Germinal center (tissue), 1 donor: ENCODE measurements at regions not wholly inside any gene's neighbourhood (a gene's known extent, or its start where the extent isn't known, plus 50 kb on each side); places are given as distances from the start of the nearest gene placed in this dataset.

Source experiments
- DNase-seq: peaks from one replicate; pipeline ENCODE4 v3.0.0; 2012; ENCODE audit warnings: mixed read lengths, low spot score

- DNase-seq, result no peak
Observed at GRCh38 chr17:79539944-79540705, 70.7 kb downstream of the RBFOX3 start.

GRCh38 chr17:79538291-79538690, 72.6 kb downstream of the RBFOX3 start:
- DNase-seq, result no peak

GRCh38 chr17:79537686-79538085, 73.2 kb downstream of the RBFOX3 start:
- DNase-seq, result no peak

GRCh38 chr17:79537061-79537460, 73.8 kb downstream of the RBFOX3 start:
- no peak for DNase-seq

GRCh38 chr17:79536212-79536840, 74.5 kb downstream of the RBFOX3 start:
- DNase-seq, result no peak

GRCh38 chr17:79535728-79536025, 75.2 kb downstream of the RBFOX3 start:
- no peak for DNase-seq

GRCh38 chr17:79534851-79535727, 75.8 kb downstream of the RBFOX3 start:
- DNase-seq, result no peak

GRCh38 chr17:79534111-79534510, 76.7 kb downstream of the RBFOX3 start:
- no peak for DNase-seq

- DNase-seq, result no peak
Observed at GRCh38 chr17:79533116-79533515, 77.7 kb downstream of the RBFOX3 start.

GRCh38 chr17:79532107-79532790, 78.6 kb downstream of the RBFOX3 start:
- no peak for DNase-seq

- DNase-seq, result no peak
Observed at GRCh38 chr17:79531191-79532095, 79.4 kb downstream of the RBFOX3 start.

GRCh38 chr17:79530361-79531105, 80.3 kb downstream of the RBFOX3 start:
- no peak for DNase-seq

GRCh38 chr17:79529661-79530081, 81.2 kb downstream of the RBFOX3 start:
- no peak for DNase-seq

- no peak for DNase-seq
Observed at GRCh38 chr17:79528592-79529125, 82.2 kb downstream of the RBFOX3 start.

GRCh38 chr17:79527306-79527705, 83.5 kb downstream of the RBFOX3 start:
- no peak for DNase-seq

GRCh38 chr17:79525793-79526677, 84.8 kb downstream of the RBFOX3 start:
- no peak for DNase-seq

GRCh38 chr17:79524213-79525187, 86.4 kb downstream of the RBFOX3 start:
- DNase-seq, result no peak

- DNase-seq, result no peak
Observed at GRCh38 chr17:79522414-79522813, 88.4 kb downstream of the RBFOX3 start.
